ENCODE measurements at regions not wholly inside any gene's neighbourhood (a gene's known extent, or its start where the extent isn't known, plus 50 kb on each side); places are given as distances from the start of the nearest gene placed in this dataset.

- peak in 1 of 2 donors; percentile 15 for DNase-seq
These were observed 186.2 kb downstream of the EFNB2 start for GRCh38 chr13:106349080-106349931.

GRCh38 chr13:106348075-106348840 is 187.2 kb downstream of the EFNB2 start:
- DNase-seq: no peak

- no peak for DNase-seq
These were observed 191.1 kb downstream of the EFNB2 start for GRCh38 chr13:106344342-106344741.

GRCh38 chr13:106343836-106344235 is 191.6 kb downstream of the EFNB2 start:
- no peak for DNase-seq

GRCh38 chr13:106340249-106340648 is 195.2 kb downstream of the EFNB2 start:
- no peak for DNase-seq

- no peak for DNase-seq
These were observed 198.2 kb downstream of the EFNB2 start for GRCh38 chr13:106337096-106337850.

- no peak for DNase-seq
These were observed 198.8 kb downstream of the EFNB2 start for GRCh38 chr13:106336668-106337067.

- DNase-seq: no peak
These were observed 202.8 kb downstream of the EFNB2 start for GRCh38 chr13:106332621-106333020.

GRCh38 chr13:106331116-106331515 is 204.3 kb downstream of the EFNB2 start:
- DNase-seq: peak in 1 of 2 donors; percentile 12

GRCh38 chr13:106329941-106330340 is 205.5 kb downstream of the EFNB2 start:
- DNase-seq: no peak

- DNase-seq: no peak
These were observed 208.7 kb downstream of the EFNB2 start for GRCh38 chr13:106326751-106327150.

- no peak for DNase-seq
These were observed 211.0 kb downstream of the EFNB2 start for GRCh38 chr13:106324444-106324843.

- no peak for DNase-seq
These were observed 212.8 kb downstream of the EFNB2 start for GRCh38 chr13:106322628-106323027.

- DNase-seq: no peak
These were observed 216.5 kb downstream of the EFNB2 start for GRCh38 chr13:106318941-106319411.

- no peak for DNase-seq
These were observed 221.0 kb downstream of the EFNB2 start for GRCh38 chr13:106314417-106314816.

GRCh38 chr13:106311004-106311403 is 224.5 kb downstream of the EFNB2 start:
- no peak for DNase-seq

GRCh38 chr13:106310291-106310865 is 225.1 kb downstream of the EFNB2 start:
- no peak for DNase-seq

- DNase-seq: no peak
These were observed 228.6 kb downstream of the EFNB2 start for GRCh38 chr13:106306748-106307277.

GRCh38 chr13:106302843-106303242 is 232.6 kb downstream of the EFNB2 start:
- no peak for DNase-seq

GRCh38 chr13:106302011-106302410 is 233.5 kb downstream of the EFNB2 start:
- no peak for DNase-seq

- DNase-seq: no peak
These were observed 235.8 kb downstream of the EFNB2 start for GRCh38 chr13:106299621-106300020.

- no peak for DNase-seq
These were observed 238.2 kb downstream of the EFNB2 start for GRCh38 chr13:106297283-106297682.

Data from hippocampal formation (tissue), 2 donors.